Type B pancreatic cell (in vitro differentiated cells): ENCODE measurements at regions not wholly inside any gene's neighbourhood (a gene's known extent, or its start where the extent isn't known, plus 50 kb on each side); places are given as distances from the start of the nearest gene placed in this dataset.

ENCODE experiments used
- DNase-seq: peaks from one replicate; pipeline ENCODE4 v3.0.0; 2021; ENCODE audit warnings: mixed read lengths; ENCODE audit not compliant: unreplicated experiment; ENCODE audit errors: extremely low spot score
- H3K27ac Mint-ChIP-seq: 2 replicates; pipeline ENCODE4 v1.8.0; 2021; ENCODE audit warnings: mild to moderate bottlenecking, mixed read lengths
- H3K27me3 Mint-ChIP-seq: 2 replicates; pipeline ENCODE4 v1.8.0; 2021; ENCODE audit warnings: mixed read lengths
- H3K36me3 Mint-ChIP-seq: 2 replicates; pipeline ENCODE4 v1.8.0; 2021; ENCODE audit warnings: mixed read lengths
- H3K4me1 Mint-ChIP-seq: one replicate; pipeline ENCODE4 v1.8.0; 2021; ENCODE audit warnings: mixed read lengths; ENCODE audit not compliant: unreplicated experiment
- H3K4me3 Mint-ChIP-seq: 2 replicates; pipeline ENCODE4 v1.8.0; 2021; ENCODE audit warnings: mild to moderate bottlenecking, mixed read lengths
- H3K9me3 Mint-ChIP-seq: 2 replicates; pipeline ENCODE4 v1.8.0; 2021; ENCODE audit warnings: mixed read lengths
- CTCF ChIP-seq: fragments of 200-600 bp; sonication (generic); conservative IDR thresholded peaks from 2 replicates; pipeline ENCODE4 v1.5.0; 2021; ENCODE audit warnings: antibody characterized with exemption, mild to moderate bottlenecking

GRCh38 chr12:128088926-128089325 lies 178.0 kb upstream of the TMEM132C start:
- Mint-ChIP-seq H3K4me3 (no peak overlapping the region), H3K36me3 (no peaks in the 10 kb centered on the region), H3K27me3 (peaks cover 33% of the 10 kb centered on the region), H3K9me3 (no peaks in the 10 kb centered on the region), H3K27ac (no peak overlapping the region), H3K4me1 (peaks cover 13% of the 10 kb centered on the region)
- DNase-seq: no peak
- TF ChIP-seq CTCF: no peak

GRCh38 chr12:128089961-128090360 lies 177.0 kb upstream of the TMEM132C start:
- DNase-seq: no peak
- Mint-ChIP-seq H3K27me3 (peaks cover 33% of the 10 kb centered on the region), H3K9me3 (no peaks in the 10 kb centered on the region), H3K27ac (no peak overlapping the region), H3K36me3 (no peaks in the 10 kb centered on the region), H3K4me1 (peaks cover 13% of the 10 kb centered on the region), H3K4me3 (no peak overlapping the region)
- TF ChIP-seq CTCF: no peak

GRCh38 chr12:128091101-128091720 lies 175.8 kb upstream of the TMEM132C start:
- TF ChIP-seq CTCF: no peak
- H3K27ac Mint-ChIP-seq: no peak overlapping the region
- no peak for DNase-seq
- peaks cover 13% of the 10 kb centered on the region for H3K4me1 Mint-ChIP-seq
- H3K4me3 Mint-ChIP-seq: no peak overlapping the region
- H3K9me3 Mint-ChIP-seq: no peaks in the 10 kb centered on the region
- peaks cover 33% of the 10 kb centered on the region for H3K27me3 Mint-ChIP-seq
- no peaks in the 10 kb centered on the region for H3K36me3 Mint-ChIP-seq

- no peak for DNase-seq
- H3K4me1 Mint-ChIP-seq: peaks cover 13% of the 10 kb centered on the region
- no peaks in the 10 kb centered on the region for H3K9me3 Mint-ChIP-seq
- H3K36me3 Mint-ChIP-seq: no peaks in the 10 kb centered on the region
- no peak for TF ChIP-seq CTCF
- H3K27ac Mint-ChIP-seq: no peak overlapping the region
- peaks cover 33% of the 10 kb centered on the region for H3K27me3 Mint-ChIP-seq
- no peak overlapping the region for H3K4me3 Mint-ChIP-seq
Observed at GRCh38 chr12:128091951-128092382, 175.0 kb upstream of the TMEM132C start.

- H3K4me1 Mint-ChIP-seq: no peaks in the 10 kb centered on the region
- H3K36me3 Mint-ChIP-seq: no peaks in the 10 kb centered on the region
- no peaks in the 10 kb centered on the region for H3K9me3 Mint-ChIP-seq
- no peak overlapping the region for H3K27ac Mint-ChIP-seq
- no peak for DNase-seq
- H3K27me3 Mint-ChIP-seq: no peaks in the 10 kb centered on the region
- no peak overlapping the region for H3K4me3 Mint-ChIP-seq
- TF ChIP-seq CTCF: no peak
Observed at GRCh38 chr12:128098730-128099129, 168.2 kb upstream of the TMEM132C start.

- DNase-seq: no peak
- Mint-ChIP-seq H3K4me3 (no peak overlapping the region), H3K4me1 (no peaks in the 10 kb centered on the region), H3K27ac (no peak overlapping the region), H3K36me3 (no peaks in the 10 kb centered on the region), H3K9me3 (no peaks in the 10 kb centered on the region), H3K27me3 (no peaks in the 10 kb centered on the region)
- no peak for TF ChIP-seq CTCF
Observed at GRCh38 chr12:128103152-128103551, 163.8 kb upstream of the TMEM132C start.
